Stomach (tissue), 8 donors: ENCODE measurements at regions not wholly inside any gene's neighbourhood (a gene's known extent, or its start where the extent isn't known, plus 50 kb on each side); places are given as distances from the start of the nearest gene placed in this dataset.

Experiments used
- DNase-seq, 2 donors: peaks; one replicate each; pipeline versions ENCODE4 v3.0.0 to v3.0.0-alpha.2; 2013 to 2019
- H3K27ac ChIP-seq, 5 donors: fragments of 200-600 bp in 4 of 5; sonication (generic) in 4 of 5; one replicate each; pipeline ENCODE4 v1.5.1; 2013 to 2019; ENCODE audit warnings: mild to moderate bottlenecking in 1 of 5, moderate library complexity in 1 of 5
- H3K27me3 ChIP-seq, 3 donors: fragments of 200-600 bp; sonication (generic); one replicate each; pipeline ENCODE4 v1.5.1; 2017 to 2019; ENCODE audit warnings: mixed run types in 1 of 3
- H3K36me3 ChIP-seq, 4 donors: fragments of 200-600 bp; sonication (generic); 1 replicate in 3 of 4; 2 replicates in 1 of 4; pipeline ENCODE4 v1.5.1; 2016 to 2019
- H3K4me1 ChIP-seq, 4 donors: fragments of 200-600 bp; sonication (generic); one replicate each; pipeline ENCODE4 v1.5.1; 2016 to 2019
- H3K4me3 ChIP-seq, 4 donors: fragments of 200-600 bp; sonication (generic) in 3 of 4; one replicate each; pipeline ENCODE4 v1.5.1; 2016 to 2019; ENCODE audit warnings: mild to moderate bottlenecking in 1 of 4
- H3K9me3 ChIP-seq, 4 donors: fragments of 200-600 bp; sonication (generic); one replicate each; pipeline ENCODE4 v1.5.1; 2016 to 2019
- EP300 ChIP-seq: sonication (generic); formaldehyde crosslinking; IDR thresholded peaks from one replicate; pipeline ENCODE4 v1.6.1; 2017; ENCODE audit warnings: antibody characterized with exemption
- POLR2A ChIP-seq, 4 donors: fragments of 450-650 bp; IDR thresholded peaks; one replicate each; pipeline ENCODE4 v1.6.1; 2016; ENCODE audit warnings: antibody characterized with exemption in 4 of 4, control low read depth in 2 of 4, mild to moderate bottlenecking in 1 of 4, moderate library complexity in 1 of 4
- POLR2AphosphoS5 ChIP-seq, 3 donors: sonication (generic); formaldehyde crosslinking; IDR thresholded peaks; one replicate each; pipeline ENCODE4 v1.6.1; 2016; ENCODE audit warnings: antibody characterized with exemption in 3 of 3
- WGBS, 5 donors: extraction: QIAGEN DNeasy Blood & Tissue Kit in 3 of 5; methylation state at CpG; one replicate each; pipeline versions ENCODE4 v1.1.5 to v1.1.7; 2013 to 2018; 5-methylcytosine and 5-hydroxymethylcytosine counted together
- intact Hi-C: fragments of 100-400 bp; cut with DNase I; formaldehyde crosslinking; loops from one replicate; pipeline ENCODE4 v1.15.1; 2023; ENCODE audit warnings: low total_unique reads
- TF ChIP-seq, protein P1 (sequence below), 7 experiments: fragments of 450-650 bp in 4 of 7; fragments of 200-600 bp in 3 of 7; sonication (generic) in 3 of 7; IDR thresholded peaks; one replicate each; pipeline ENCODE4 v1.5.1; 2016 to 2019; ENCODE audit warnings: antibody characterized with exemption in 7 of 7, control low read depth in 2 of 7, mild to moderate bottlenecking in 1 of 7
- donor health status: healthy with polysubstance abuse.
- donor health status: Bipolar disorder and iron deficiency.
- donor health status: healthy.

DNA sequence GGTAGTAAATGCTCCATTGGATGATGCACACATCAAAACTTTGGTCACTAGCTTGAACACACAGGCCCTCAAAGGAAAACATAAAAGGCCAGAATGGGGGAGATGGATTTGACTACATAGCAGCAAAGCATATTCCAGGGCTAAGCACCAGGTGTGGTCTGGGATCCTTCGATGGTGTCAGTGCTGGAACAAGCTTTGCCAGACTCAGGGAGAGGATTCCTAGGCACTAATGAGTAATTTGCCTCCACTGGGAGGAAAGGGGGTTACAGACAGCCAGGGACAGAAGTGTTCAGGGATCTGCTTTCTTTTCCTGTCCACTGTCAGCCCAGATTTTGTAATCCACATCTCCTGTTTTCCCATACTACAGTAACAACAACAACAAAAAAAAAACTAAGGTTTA lies 157.2 kb upstream of the OBI1 start:
- Histone ChIP-seq H3K4me1 (no peaks in the 10 kb centered on the region), H3K27ac (no peak overlapping the region), H3K36me3 (no peaks in the 10 kb centered on the region), H3K27me3 (peaks cover 0 to 11% (median 9%) of the 10 kb centered on the region in 3 donors), H3K9me3 (no peaks in the 10 kb centered on the region), H3K4me3 (no peak overlapping the region)
- TF ChIP-seq POLR2AphosphoS5 (IDR thresholded peaks at IDR 0.05), result no peak
- TF ChIP-seq POLR2A (IDR thresholded peaks at IDR 0.05), result no peak
- TF ChIP-seq EP300, result no peak
- DNase-seq, result no peak
- intact Hi-C loops, result no loop called here
- 36 to 64% (median 52%) methylated on average over 1 of the region's 1 CpG for WGBS, 5 donors

DNA sequence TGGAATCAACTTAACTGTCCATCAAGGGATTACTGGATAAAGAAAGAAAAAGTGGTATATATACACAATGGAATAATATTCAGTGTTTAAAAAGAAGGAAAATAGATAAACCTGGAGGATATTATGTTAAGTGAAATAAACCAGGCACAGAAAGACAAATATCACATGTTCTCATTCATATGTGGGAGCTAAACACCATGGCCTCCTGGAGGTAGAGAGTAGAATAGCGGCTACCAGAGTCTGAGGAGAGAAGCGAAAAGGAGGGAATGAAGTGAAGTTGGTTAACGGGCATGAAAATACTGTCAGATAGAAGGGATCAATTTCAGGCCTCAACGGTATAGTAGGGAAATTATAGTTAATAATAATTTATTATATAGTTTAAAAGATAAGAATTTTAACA lies 147.5 kb upstream of the OBI1 start:
- DNase-seq, result no peak
- intact Hi-C loops, result no loop called here
- 47 to 63% (median 57%) methylated on average over 4 of the region's 4 CpGs for WGBS, 5 donors

DNA sequence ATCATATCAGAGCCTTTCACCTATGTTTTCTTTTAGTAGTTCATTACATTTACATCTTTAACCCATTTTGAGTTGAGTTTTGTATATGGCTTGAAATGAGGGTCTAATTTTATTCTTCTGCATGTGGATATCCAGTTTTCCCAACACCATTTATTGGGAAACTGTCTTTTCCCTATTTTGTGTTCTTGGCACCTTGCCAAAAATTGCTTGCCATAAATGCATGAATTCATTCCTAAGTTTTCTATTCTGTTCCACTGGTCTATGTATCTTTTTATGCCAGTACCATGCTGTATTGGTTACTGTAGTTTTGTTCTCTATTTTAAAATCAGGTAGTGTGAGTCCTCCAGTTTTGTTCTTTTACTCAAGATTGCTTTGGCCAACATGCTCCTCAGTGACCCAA lies 144.0 kb upstream of the OBI1 start:
- Histone ChIP-seq H3K27me3 (no peaks in the 10 kb centered on the region), H3K36me3 (no peaks in the 10 kb centered on the region), H3K9me3 (no peaks in the 10 kb centered on the region), H3K4me3 (no peak overlapping the region), H3K4me1 (no peaks in the 10 kb centered on the region), H3K27ac (no peak overlapping the region)
- TF ChIP-seq POLR2A (IDR thresholded peaks at IDR 0.05), result no peak
- TF ChIP-seq EP300, result no peak
- TF ChIP-seq, protein P1, sequence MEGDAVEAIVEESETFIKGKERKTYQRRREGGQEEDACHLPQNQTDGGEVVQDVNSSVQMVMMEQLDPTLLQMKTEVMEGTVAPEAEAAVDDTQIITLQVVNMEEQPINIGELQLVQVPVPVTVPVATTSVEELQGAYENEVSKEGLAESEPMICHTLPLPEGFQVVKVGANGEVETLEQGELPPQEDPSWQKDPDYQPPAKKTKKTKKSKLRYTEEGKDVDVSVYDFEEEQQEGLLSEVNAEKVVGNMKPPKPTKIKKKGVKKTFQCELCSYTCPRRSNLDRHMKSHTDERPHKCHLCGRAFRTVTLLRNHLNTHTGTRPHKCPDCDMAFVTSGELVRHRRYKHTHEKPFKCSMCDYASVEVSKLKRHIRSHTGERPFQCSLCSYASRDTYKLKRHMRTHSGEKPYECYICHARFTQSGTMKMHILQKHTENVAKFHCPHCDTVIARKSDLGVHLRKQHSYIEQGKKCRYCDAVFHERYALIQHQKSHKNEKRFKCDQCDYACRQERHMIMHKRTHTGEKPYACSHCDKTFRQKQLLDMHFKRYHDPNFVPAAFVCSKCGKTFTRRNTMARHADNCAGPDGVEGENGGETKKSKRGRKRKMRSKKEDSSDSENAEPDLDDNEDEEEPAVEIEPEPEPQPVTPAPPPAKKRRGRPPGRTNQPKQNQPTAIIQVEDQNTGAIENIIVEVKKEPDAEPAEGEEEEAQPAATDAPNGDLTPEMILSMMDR (IDR thresholded peaks at IDR 0.05), result no peak
- TF ChIP-seq POLR2AphosphoS5 (IDR thresholded peaks at IDR 0.05), result no peak
- DNase-seq, result no peak
- intact Hi-C loops, result no loop called here

More for the DNA sequence above, 147.5 kb upstream of the OBI1 start:
- Histone ChIP-seq H3K27me3 (no peaks in the 10 kb centered on the region), H3K4me1 (no peaks in the 10 kb centered on the region), H3K27ac (no peak overlapping the region), H3K4me3 (no peak overlapping the region), H3K9me3 (no peaks in the 10 kb centered on the region), H3K36me3 (no peaks in the 10 kb centered on the region)
- no peak for TF ChIP-seq POLR2AphosphoS5 (IDR thresholded peaks at IDR 0.05)
- TF ChIP-seq, protein P1 (IDR thresholded peaks at IDR 0.05), result no peak
- TF ChIP-seq POLR2A (IDR thresholded peaks at IDR 0.05), result no peak
- TF ChIP-seq EP300, result no peak

DNA sequence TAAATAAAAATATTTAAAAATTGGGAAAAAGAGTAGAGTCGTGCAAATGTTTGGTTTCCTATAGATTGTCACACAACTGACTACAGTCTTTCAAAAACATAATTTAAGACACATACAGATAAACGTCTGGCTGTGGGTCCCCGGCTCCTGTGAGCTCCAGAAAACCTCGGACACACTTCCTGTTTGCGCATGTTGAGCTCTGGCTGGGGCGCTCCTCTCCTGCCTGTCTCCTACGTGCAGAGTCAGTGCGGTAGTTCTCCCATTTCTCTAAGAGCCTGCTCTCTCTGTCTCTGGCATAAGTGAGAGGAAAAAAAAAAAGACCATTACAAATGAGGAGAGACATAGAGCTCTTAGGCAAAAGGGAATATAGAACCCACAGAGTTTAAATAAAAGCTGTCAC lies 128.2 kb upstream of the OBI1 start:
- Histone ChIP-seq H3K4me1 (no peaks in the 10 kb centered on the region), H3K27ac (no peak overlapping the region), H3K4me3 (no peak overlapping the region), H3K36me3 (no peaks in the 10 kb centered on the region), H3K9me3 (no peaks in the 10 kb centered on the region), H3K27me3 (peaks cover 0 to 5% (median 0%) of the 10 kb centered on the region in 3 donors)
- WGBS, 5 donors, result 18 to 24% (median 22%) methylated on average over 8 of the region's 8 CpGs
- no peak for TF ChIP-seq EP300
- no peak for TF ChIP-seq POLR2AphosphoS5 (IDR thresholded peaks at IDR 0.05)
- TF ChIP-seq, protein P1 (IDR thresholded peaks at IDR 0.05), result no peak
- DNase-seq, result peak in 1 of 2 donors; percentile 16
- intact Hi-C loops, result no loop called here

DNA sequence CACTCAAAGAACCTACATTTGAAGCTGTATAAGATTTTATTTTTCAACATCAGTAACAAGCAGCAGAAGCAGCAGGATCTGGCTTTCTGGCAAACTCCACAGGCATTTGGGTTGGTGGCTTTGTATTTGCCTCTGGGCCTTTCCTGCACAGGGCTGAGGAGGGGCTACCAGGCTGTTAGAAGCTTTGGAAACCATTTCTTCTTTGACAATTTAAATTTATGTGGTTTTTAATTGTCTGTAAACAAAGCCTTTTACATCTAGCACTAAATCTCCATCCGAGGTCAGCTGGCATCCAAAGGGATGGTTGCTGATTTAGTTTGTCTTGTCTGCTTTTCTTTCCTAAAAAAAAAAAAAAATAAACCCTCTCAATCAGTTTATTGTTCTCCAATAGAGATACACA lies 127.5 kb upstream of the OBI1 start:
- H3K36me3 ChIP-seq, result no peaks in the 10 kb centered on the region
- DNase-seq, result no peak
- H3K27ac ChIP-seq, result no peak overlapping the region
- intact Hi-C loops, result no loop called here
- no peaks in the 10 kb centered on the region for H3K4me1 ChIP-seq
- H3K27me3 ChIP-seq, result peaks cover 0 to 5% (median 0%) of the 10 kb centered on the region in 3 donors
- WGBS, 5 donors, result 25 to 33% (median 30%) methylated on average over 1 of the region's 1 CpG
- H3K4me3 ChIP-seq, result no peak overlapping the region
- TF ChIP-seq, protein P1 (IDR thresholded peaks at IDR 0.05), result no peak
- TF ChIP-seq POLR2A (IDR thresholded peaks at IDR 0.05) (no peak), EP300 (no peak), POLR2AphosphoS5 (IDR thresholded peaks at IDR 0.05) (no peak)
- no peaks in the 10 kb centered on the region for H3K9me3 ChIP-seq
